ENCODE measurements at regions not wholly inside any gene's neighbourhood (a gene's known extent, or its start where the extent isn't known, plus 50 kb on each side); places are given as distances from the start of the nearest gene placed in this dataset.

GRCh38 chr10:44788147-44789129 is 122.7 kb upstream of the TMEM72 start:
- peak; percentile 7 for DNase-seq

GRCh38 chr10:44792119-44792775 is 118.9 kb upstream of the TMEM72 start:
- DNase-seq = no peak

- DNase-seq = no peak
These were observed 111.2 kb upstream of the TMEM72 start for GRCh38 chr10:44799966-44800365.

- DNase-seq = no peak
These were observed 109.5 kb upstream of the TMEM72 start for GRCh38 chr10:44801383-44802327.

- DNase-seq = no peak
These were observed 107.3 kb upstream of the TMEM72 start for GRCh38 chr10:44803862-44804261.

- no peak for DNase-seq
These were observed 106.5 kb upstream of the TMEM72 start for GRCh38 chr10:44804661-44805060.

GRCh38 chr10:44805466-44806210 is 105.5 kb upstream of the TMEM72 start:
- DNase-seq = no peak

GRCh38 chr10:44806950-44807349 is 104.2 kb upstream of the TMEM72 start:
- no peak for DNase-seq

GRCh38 chr10:44807451-44807850 is 103.7 kb upstream of the TMEM72 start:
- DNase-seq = no peak

GRCh38 chr10:44809647-44810046 is 101.5 kb upstream of the TMEM72 start:
- DNase-seq = no peak

- no peak for DNase-seq
These were observed 100.1 kb upstream of the TMEM72 start for GRCh38 chr10:44811072-44811471.

GRCh38 chr10:44813201-44813600 is 97.9 kb upstream of the TMEM72 start:
- no peak for DNase-seq

GRCh38 chr10:44814929-44815328 is 96.2 kb upstream of the TMEM72 start:
- no peak for DNase-seq

- DNase-seq = no peak
These were observed 93.0 kb upstream of the TMEM72 start for GRCh38 chr10:44818041-44818649.

- no peak for DNase-seq
These were observed 92.4 kb upstream of the TMEM72 start for GRCh38 chr10:44818701-44819127.

GRCh38 chr10:44820094-44820493 is 91.0 kb upstream of the TMEM72 start:
- no peak for DNase-seq

GRCh38 chr10:44821290-44821689 is 89.8 kb upstream of the TMEM72 start:
- DNase-seq = no peak

GRCh38 chr10:44822349-44822748 is 88.8 kb upstream of the TMEM72 start:
- DNase-seq = no peak

- DNase-seq = no peak
These were observed 88.2 kb upstream of the TMEM72 start for GRCh38 chr10:44822966-44823365.

GRCh38 chr10:44824607-44825006 is 86.5 kb upstream of the TMEM72 start:
- DNase-seq = no peak

GRCh38 chr10:44827431-44828006 is 83.6 kb upstream of the TMEM72 start:
- DNase-seq = no peak

All from OCI-M1 (cell line).